ENCODE measurements at regions not wholly inside any gene's neighbourhood (a gene's known extent, or its start where the extent isn't known, plus 50 kb on each side); places are given as distances from the start of the nearest gene placed in this dataset.

DNA sequence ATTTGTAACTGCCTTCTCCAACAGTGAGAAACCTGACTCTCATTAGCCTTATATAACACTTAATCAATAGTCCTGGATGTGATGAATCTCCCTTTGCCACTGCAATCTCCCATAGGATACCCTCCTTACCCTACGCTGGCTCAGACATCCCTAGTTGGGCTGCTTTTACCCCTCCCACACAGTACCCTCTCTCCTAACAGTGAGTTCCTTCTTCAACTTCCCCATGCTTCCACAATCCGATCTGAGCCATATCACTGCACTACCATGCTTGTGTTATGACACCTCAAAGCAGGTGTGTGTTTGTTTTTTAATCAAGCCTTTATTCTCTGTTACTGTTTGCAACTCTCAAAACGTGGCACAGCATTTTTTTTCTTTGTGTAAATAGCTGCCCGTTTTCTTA, 60.5 kb upstream of the C9orf72 start (continued):
- TF ChIP-seq, protein P1, sequence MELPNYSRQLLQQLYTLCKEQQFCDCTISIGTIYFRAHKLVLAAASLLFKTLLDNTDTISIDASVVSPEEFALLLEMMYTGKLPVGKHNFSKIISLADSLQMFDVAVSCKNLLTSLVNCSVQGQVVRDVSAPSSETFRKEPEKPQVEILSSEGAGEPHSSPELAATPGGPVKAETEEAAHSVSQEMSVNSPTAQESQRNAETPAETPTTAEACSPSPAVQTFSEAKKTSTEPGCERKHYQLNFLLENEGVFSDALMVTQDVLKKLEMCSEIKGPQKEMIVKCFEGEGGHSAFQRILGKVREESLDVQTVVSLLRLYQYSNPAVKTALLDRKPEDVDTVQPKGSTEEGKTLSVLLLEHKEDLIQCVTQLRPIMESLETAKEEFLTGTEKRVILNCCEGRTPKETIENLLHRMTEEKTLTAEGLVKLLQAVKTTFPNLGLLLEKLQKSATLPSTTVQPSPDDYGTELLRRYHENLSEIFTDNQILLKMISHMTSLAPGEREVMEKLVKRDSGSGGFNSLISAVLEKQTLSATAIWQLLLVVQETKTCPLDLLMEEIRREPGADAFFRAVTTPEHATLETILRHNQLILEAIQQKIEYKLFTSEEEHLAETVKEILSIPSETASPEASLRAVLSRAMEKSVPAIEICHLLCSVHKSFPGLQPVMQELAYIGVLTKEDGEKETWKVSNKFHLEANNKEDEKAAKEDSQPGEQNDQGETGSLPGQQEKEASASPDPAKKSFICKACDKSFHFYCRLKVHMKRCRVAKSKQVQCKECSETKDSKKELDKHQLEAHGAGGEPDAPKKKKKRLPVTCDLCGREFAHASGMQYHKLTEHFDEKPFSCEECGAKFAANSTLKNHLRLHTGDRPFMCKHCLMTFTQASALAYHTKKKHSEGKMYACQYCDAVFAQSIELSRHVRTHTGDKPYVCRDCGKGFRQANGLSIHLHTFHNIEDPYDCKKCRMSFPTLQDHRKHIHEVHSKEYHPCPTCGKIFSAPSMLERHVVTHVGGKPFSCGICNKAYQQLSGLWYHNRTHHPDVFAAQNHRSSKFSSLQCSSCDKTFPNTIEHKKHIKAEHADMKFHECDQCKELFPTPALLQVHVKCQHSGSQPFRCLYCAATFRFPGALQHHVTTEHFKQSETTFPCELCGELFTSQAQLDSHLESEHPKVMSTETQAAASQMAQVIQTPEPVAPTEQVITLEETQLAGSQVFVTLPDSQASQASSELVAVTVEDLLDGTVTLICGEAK (IDR thresholded peaks at IDR 0.05): no peak
- TF ChIP-seq, protein P1 (CRISPR knock-in tag; IDR thresholded peaks at IDR 0.05): no peak
- no peak for TF ChIP-seq SP2 (IDR thresholded peaks at IDR 0.05; ENCODE audit: extremely low read depth, low read depth, low read length, poor library complexity, severe bottlenecking)
- TF ChIP-seq POLR2AphosphoS5 (IDR thresholded peaks at IDR 0.05; ENCODE audit: control insufficient read depth, insufficient read depth, low read depth, low read length): no peak
- no peak for TF ChIP-seq CBFB (CRISPR knock-in tag; IDR thresholded peaks at IDR 0.05)
- no peak for TF ChIP-seq KDM1A (IDR thresholded peaks at IDR 0.05)
- no peak for TF ChIP-seq SOX6 (IDR thresholded peaks at IDR 0.05)
- TF ChIP-seq HDAC2 (IDR thresholded peaks at IDR 0.05): no peak

Measured in K562 (cell line).